ENCODE measurements at regions not wholly inside any gene's neighbourhood (a gene's known extent, or its start where the extent isn't known, plus 50 kb on each side); places are given as distances from the start of the nearest gene placed in this dataset.
"Not testable (repeated sequence)": the region's sequence is repeated elsewhere in the genome, so short reads cannot be mapped to it uniquely, and the experiment has no call there.

DNA sequence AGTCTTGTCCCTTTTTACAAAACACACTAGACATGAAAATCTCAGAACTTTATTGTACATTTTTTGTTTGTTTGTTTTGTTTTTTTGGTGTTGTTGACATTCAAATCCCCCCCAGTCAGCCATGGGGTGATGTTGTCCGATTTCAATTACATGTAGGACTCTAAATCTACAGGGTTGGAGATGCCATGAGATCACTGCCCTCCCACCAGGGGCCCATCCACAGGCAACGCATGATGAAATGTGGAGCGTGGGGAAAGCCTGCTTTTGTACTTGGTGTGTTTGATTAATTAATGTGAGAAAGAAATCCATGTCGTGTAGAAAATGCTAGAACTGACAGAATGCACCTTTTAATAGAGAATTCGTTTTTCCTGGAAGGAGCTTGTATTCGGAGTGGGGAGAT lies 93.2 kb downstream of the ZNF22 start:
- no peak for TF ChIP-seq POLR2A (IDR thresholded peaks at IDR 0.05)
- TF ChIP-seq, protein P1, sequence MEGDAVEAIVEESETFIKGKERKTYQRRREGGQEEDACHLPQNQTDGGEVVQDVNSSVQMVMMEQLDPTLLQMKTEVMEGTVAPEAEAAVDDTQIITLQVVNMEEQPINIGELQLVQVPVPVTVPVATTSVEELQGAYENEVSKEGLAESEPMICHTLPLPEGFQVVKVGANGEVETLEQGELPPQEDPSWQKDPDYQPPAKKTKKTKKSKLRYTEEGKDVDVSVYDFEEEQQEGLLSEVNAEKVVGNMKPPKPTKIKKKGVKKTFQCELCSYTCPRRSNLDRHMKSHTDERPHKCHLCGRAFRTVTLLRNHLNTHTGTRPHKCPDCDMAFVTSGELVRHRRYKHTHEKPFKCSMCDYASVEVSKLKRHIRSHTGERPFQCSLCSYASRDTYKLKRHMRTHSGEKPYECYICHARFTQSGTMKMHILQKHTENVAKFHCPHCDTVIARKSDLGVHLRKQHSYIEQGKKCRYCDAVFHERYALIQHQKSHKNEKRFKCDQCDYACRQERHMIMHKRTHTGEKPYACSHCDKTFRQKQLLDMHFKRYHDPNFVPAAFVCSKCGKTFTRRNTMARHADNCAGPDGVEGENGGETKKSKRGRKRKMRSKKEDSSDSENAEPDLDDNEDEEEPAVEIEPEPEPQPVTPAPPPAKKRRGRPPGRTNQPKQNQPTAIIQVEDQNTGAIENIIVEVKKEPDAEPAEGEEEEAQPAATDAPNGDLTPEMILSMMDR (IDR thresholded peaks at IDR 0.05), result no peak
- no peak overlapping the region for H3K4me3 ChIP-seq
- ATAC-seq, result no peak
- WGBS (ENCODE audit: insufficient coverage, low coverage, low lambda C conversion rate, missing lambda C conversion rate), result 86% methylated on average over 6 of the region's 6 CpGs
- intact Hi-C loops (cut with DNase I), result no loop called here
- H3K4me1 ChIP-seq, result no peaks in the 10 kb centered on the region
- H3K9me3 ChIP-seq, result no peaks in the 10 kb centered on the region
- DNase-seq, result no peak
- no peaks in the 10 kb centered on the region for H3K27me3 ChIP-seq
- H3K36me3 ChIP-seq, result no peaks in the 10 kb centered on the region
- no peak overlapping the region for H3K27ac ChIP-seq

DNA sequence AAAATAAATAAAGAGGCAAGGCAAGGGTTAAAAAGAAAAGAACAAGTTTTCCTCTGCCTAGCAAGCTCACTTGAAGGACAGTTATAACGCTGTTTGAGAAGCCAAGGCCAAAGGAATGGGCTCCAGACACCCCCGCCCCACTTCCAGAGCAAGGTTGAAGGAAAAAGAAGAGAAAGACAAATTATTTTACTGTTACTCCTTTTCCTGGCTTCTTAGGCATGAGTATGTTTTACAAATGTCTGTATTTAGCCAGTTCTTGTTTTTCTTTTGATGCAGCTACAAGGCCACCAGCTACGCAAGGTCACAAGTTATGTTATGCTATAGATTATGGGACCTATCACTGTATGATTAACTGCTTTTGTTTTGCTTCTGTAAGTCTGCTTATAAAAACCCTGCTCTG lies 94.6 kb downstream of the ZNF22 start:
- TF ChIP-seq POLR2A (IDR thresholded peaks at IDR 0.05), result no peak
- TF ChIP-seq, protein P1 (IDR thresholded peaks at IDR 0.05), result no peak
- intact Hi-C loops (cut with DNase I), result no loop called here
- Histone ChIP-seq H3K36me3 (no peaks in the 10 kb centered on the region), H3K9me3 (no peaks in the 10 kb centered on the region), H3K27me3 (no peaks in the 10 kb centered on the region), H3K27ac (no peak overlapping the region), H3K4me1 (no peaks in the 10 kb centered on the region), H3K4me3 (no peak overlapping the region)
- ATAC-seq, result no peak
- 78% methylated on average over 3 of the region's 3 CpGs for WGBS (ENCODE audit: insufficient coverage, low coverage, low lambda C conversion rate, missing lambda C conversion rate)
- DNase-seq, result no peak

DNA sequence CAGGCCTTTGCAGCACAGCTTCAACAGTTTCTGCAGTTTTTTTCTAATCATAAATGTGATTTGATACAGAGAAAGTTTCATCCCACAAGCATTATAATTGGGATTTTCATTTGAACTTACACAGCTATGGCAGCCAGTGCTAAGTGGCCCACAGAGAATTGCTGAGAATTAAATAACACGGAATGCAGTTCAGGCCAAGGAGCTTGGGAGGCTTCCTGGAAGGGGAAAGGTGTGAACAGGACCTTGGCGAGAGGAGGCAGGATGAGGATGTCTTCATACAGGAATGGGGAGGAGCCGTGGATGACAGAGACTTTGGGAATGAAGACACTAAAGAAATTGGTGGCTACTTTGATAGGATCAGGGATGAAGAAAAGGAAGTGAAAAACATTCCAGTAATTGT lies 95.3 kb downstream of the ZNF22 start:
- Histone ChIP-seq H3K27ac (no peak overlapping the region), H3K4me3 (no peak overlapping the region), H3K27me3 (no peaks in the 10 kb centered on the region), H3K36me3 (no peaks in the 10 kb centered on the region), H3K9me3 (no peaks in the 10 kb centered on the region), H3K4me1 (no peaks in the 10 kb centered on the region)
- TF ChIP-seq, protein P1 (IDR thresholded peaks at IDR 0.05), result no peak
- TF ChIP-seq POLR2A (IDR thresholded peaks at IDR 0.05), result no peak
- ATAC-seq (no peak), DNase-seq (no peak)
- 50% methylated on average over 3 of the region's 3 CpGs for WGBS (ENCODE audit: insufficient coverage, low coverage, low lambda C conversion rate, missing lambda C conversion rate)
- intact Hi-C loops (cut with DNase I), result no loop called here

DNA sequence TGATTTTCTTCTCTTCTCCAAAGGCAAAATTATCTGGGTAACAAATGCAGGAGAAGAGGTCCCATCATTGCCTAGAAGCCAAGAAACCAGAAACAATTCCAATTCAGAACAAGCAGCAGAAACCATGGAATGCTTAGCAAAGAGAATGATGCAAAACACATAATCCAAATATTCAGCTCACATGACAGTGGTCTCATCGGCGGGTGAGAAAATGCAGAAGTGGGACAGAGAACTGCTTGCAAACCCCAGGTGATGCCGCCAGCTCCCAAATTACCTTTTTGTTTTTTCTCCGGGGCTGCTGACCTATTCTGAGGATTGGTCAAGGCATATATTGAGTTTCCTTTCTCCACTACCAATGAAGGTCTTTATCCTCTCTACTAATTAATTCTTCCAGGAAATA lies 99.7 kb downstream of the ZNF22 start:
- H3K27ac ChIP-seq, result no peak overlapping the region
- TF ChIP-seq POLR2A (IDR thresholded peaks at IDR 0.05), result no peak
- TF ChIP-seq, protein P1 (IDR thresholded peaks at IDR 0.05), result no peak
- H3K36me3 ChIP-seq, result no peaks in the 10 kb centered on the region
- H3K4me3 ChIP-seq, result no peak overlapping the region
- intact Hi-C loops (cut with DNase I), result no loop called here
- H3K27me3 ChIP-seq, result no peaks in the 10 kb centered on the region
- DNase-seq, result no peak
- H3K4me1 ChIP-seq, result no peaks in the 10 kb centered on the region
- ATAC-seq, result no peak
- WGBS (ENCODE audit: insufficient coverage, low coverage, low lambda C conversion rate, missing lambda C conversion rate), result 40% methylated on average over 1 of the region's 4 CpGs
- H3K9me3 ChIP-seq, result no peaks in the 10 kb centered on the region

DNA sequence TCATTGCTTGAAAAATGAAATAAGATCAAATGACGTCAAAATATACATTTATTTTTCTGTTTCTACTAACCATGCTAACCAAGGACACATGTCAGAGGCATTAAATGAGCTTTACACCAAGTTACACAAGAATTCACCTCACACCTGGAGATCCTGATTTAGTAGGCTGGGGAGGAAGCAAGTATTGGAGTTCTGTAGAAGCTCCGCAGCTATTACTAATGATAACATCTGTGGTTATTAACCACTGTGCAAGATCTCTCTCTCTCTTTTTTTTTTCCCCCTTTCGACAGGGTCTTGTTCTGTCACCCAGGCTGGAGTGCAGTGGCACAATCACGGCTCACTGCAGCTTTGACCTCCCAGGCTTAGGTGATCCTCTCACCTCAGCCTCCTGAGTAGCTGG lies 104.0 kb downstream of the ZNF22 start:
- Histone ChIP-seq H3K36me3 (no peaks in the 10 kb centered on the region), H3K27me3 (no peaks in the 10 kb centered on the region), H3K9me3 (no peaks in the 10 kb centered on the region), H3K4me3 (no peak overlapping the region), H3K4me1 (peaks cover 0 to 7% (median 0%) of the 10 kb centered on the region in 4 donors), H3K27ac (no peak overlapping the region)
- no peak for DNase-seq
- WGBS (ENCODE audit: insufficient coverage, low coverage, low lambda C conversion rate, missing lambda C conversion rate), result 34% methylated on average over 3 of the region's 4 CpGs
- TF ChIP-seq POLR2A (IDR thresholded peaks at IDR 0.05), result no peak
- TF ChIP-seq, protein P1 (IDR thresholded peaks at IDR 0.05), result no peak
- no peak for ATAC-seq
- intact Hi-C loops (cut with DNase I), result no loop called here

DNA sequence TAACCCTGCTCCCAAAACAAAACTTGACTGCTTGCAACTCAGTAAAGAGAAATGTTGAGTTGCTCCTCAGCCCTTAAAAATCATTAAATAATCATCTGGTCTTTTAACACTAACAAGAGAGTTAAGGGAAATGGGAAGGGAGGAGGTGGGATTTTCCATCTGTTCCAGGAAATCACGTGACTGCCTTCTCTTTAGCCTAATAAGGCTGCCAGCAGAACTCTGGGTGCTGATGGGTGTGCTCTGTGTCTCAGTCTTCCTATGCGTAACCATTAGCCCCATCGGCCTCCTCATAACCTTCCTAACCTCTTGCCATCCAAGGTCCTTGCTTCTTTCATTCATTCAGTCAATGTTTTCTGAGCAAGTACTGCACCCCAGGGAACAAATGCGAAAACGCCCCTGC lies 104.6 kb downstream of the ZNF22 start:
- 42% methylated on average over 5 of the region's 5 CpGs for WGBS (ENCODE audit: insufficient coverage, low coverage, low lambda C conversion rate, missing lambda C conversion rate)
- ATAC-seq; DNase-seq; H3K27me3 ChIP-seq; H3K4me3 ChIP-seq; intact Hi-C loops (cut with DNase I); H3K9me3 ChIP-seq; H3K4me1 ChIP-seq; H3K27ac ChIP-seq; H3K36me3 ChIP-seq: not testable (repeated sequence)

All from right lobe of liver (tissue), 6 donors.